NCI-H510A (cell line): ENCODE measurements at regions not wholly inside any gene's neighbourhood (a gene's known extent, or its start where the extent isn't known, plus 50 kb on each side); places are given as distances from the start of the nearest gene placed in this dataset.
"Not testable (repeated sequence)": the region's sequence is repeated elsewhere in the genome, so short reads cannot be mapped to it uniquely, and the experiment has no call there.

Experiments used
- DNase-seq: peaks from one replicate; lab custom pipeline; 2025; lab: John Stamatoyannopoulos, UW

GRCh38 chr5:74461251-74461650, 179.3 kb downstream of the ENC1 start:
- DNase-seq: no peak

- DNase-seq: no peak
These were observed 179.8 kb downstream of the ENC1 start for GRCh38 chr5:74460694-74461093.

GRCh38 chr5:74459984-74460383, 180.5 kb downstream of the ENC1 start:
- no peak for DNase-seq

- DNase-seq: no peak
These were observed 182.7 kb downstream of the ENC1 start for GRCh38 chr5:74457876-74458275.

- no peak for DNase-seq
These were observed 186.1 kb downstream of the ENC1 start for GRCh38 chr5:74454263-74455030.

- DNase-seq: no peak
These were observed 187.7 kb downstream of the ENC1 start for GRCh38 chr5:74452856-74453255.

GRCh38 chr5:74450095-74450494, 190.4 kb downstream of the ENC1 start:
- DNase-seq: no peak

GRCh38 chr5:74446725-74447241, 193.7 kb downstream of the ENC1 start:
- DNase-seq: no peak

- no peak for DNase-seq
These were observed 198.1 kb downstream of the ENC1 start for GRCh38 chr5:74442466-74442865.

GRCh38 chr5:74441616-74442015, 198.9 kb downstream of the ENC1 start:
- no peak for DNase-seq

GRCh38 chr5:74440341-74440740, 200.2 kb downstream of the ENC1 start:
- no peak for DNase-seq

GRCh38 chr5:74437870-74438269, 202.7 kb downstream of the ENC1 start:
- DNase-seq: not testable (repeated sequence)

- no peak for DNase-seq
These were observed 206.4 kb downstream of the ENC1 start for GRCh38 chr5:74433896-74434829.

GRCh38 chr5:74433255-74433895, 207.2 kb downstream of the ENC1 start:
- DNase-seq: no peak

- no peak for DNase-seq
These were observed 207.8 kb downstream of the ENC1 start for GRCh38 chr5:74432721-74433120.

GRCh38 chr5:74432216-74432615, 208.3 kb downstream of the ENC1 start:
- DNase-seq: no peak

- no peak for DNase-seq
These were observed 209.2 kb downstream of the ENC1 start for GRCh38 chr5:74431290-74431669.

GRCh38 chr5:74430631-74431289, 209.8 kb downstream of the ENC1 start:
- DNase-seq: no peak

- no peak for DNase-seq
These were observed 211.0 kb downstream of the ENC1 start for GRCh38 chr5:74429495-74429894.

GRCh38 chr5:74428876-74429275, 211.7 kb downstream of the ENC1 start:
- no peak for DNase-seq

- no peak for DNase-seq
These were observed 212.3 kb downstream of the ENC1 start for GRCh38 chr5:74428275-74428674.

GRCh38 chr5:74426506-74426905, 214.0 kb downstream of the ENC1 start:
- no peak for DNase-seq
